ENCODE measurements at regions not wholly inside any gene's neighbourhood (a gene's known extent, or its start where the extent isn't known, plus 50 kb on each side); places are given as distances from the start of the nearest gene placed in this dataset.

DNA sequence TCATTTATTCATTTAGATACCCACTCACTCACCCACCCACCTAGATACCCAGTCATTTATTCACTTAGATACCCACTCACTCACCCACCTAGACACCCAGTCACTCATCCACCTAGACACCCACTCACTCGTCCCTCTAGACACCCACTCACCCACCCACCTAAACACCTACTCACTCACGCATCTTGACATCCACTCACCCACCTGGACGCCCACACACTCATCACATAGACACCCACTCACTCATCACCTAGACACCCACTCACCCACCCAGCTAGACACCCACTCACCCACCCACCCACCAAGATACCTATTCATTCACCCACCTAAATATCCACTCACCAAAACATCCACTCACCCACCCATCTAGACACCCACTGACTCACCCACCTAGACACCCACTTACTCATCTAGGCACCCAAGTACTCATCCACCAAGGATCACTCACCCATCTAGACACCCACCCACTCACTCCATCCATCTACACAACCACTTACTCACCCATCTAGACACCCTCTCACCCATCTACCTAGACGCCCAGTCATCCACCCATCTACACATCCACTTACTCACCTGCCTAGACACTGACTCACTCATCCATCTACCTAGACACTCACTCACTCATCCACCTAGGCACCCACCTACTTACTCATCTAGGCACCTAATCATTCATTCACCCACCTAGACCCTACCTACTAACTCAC is 723.7 kb upstream of the RAB6C start:
- Histone ChIP-seq H3K9me3 (ENCODE audit: control insufficient read depth in 2 of 2, low read length in 2 of 2) (peaks cover 5 to 7% of the 10 kb centered on the region in 2 experiments), H3K4me3 (ENCODE audit: low read depth, low read length) (no peak overlapping the region), H3K27me3 (ENCODE audit: control insufficient read depth, insufficient read depth, low read length) (no peaks in the 10 kb centered on the region), H3K27ac (ENCODE audit: insufficient read depth, low read length, poor library complexity, severe bottlenecking) (no peak overlapping the region), H3K36me3 (ENCODE audit: control insufficient read depth, insufficient read depth, low read length) (no peaks in the 10 kb centered on the region), H3K4me1 (ENCODE audit: control insufficient read depth, insufficient read depth, low read length, poor library complexity, severe bottlenecking) (no peaks in the 10 kb centered on the region)
- no peaks in the 10 kb centered on the region for H3K27me3 Mint-ChIP-seq
- H3K4me1 Mint-ChIP-seq = no peaks in the 10 kb centered on the region
- H3K9me3 Mint-ChIP-seq = peaks cover 3 to 24% (median 7%) of the 10 kb centered on the region in 7 donors
- ATAC-seq (ENCODE audit: low read depth in 2 of 2) = no peak
- no peak overlapping the region for H3K4me3 Mint-ChIP-seq
- H3K36me3 Mint-ChIP-seq = no peaks in the 10 kb centered on the region
- no peak for DNase-seq
- no peak overlapping the region for H3K27ac Mint-ChIP-seq

DNA sequence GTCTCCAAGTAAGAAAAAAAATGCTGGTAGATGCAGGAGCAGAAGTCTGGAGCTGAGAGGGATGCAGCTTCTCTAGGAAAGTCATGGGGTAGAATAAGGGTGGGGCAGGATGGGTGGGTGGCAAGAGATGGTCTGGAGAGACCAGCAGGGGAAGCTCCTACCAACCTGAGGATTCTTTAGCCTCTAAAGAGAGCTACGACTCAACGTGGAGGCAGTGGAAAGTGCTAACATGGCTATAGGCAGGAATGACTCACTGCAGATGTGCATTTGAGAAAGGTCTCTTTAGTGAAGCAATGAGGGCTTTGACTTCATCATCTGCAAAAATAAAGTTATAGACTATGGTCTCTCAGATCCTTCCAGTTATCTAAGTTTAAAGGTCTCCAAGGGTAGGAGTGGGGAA is 722.8 kb upstream of the RAB6C start:
- Histone ChIP-seq H3K36me3 (ENCODE audit: control insufficient read depth, insufficient read depth, low read length) (no peaks in the 10 kb centered on the region), H3K9me3 (ENCODE audit: control insufficient read depth in 2 of 2, low read length in 2 of 2) (peaks cover 5 to 7% of the 10 kb centered on the region in 2 experiments), H3K27ac (ENCODE audit: insufficient read depth, low read length, poor library complexity, severe bottlenecking) (no peak overlapping the region), H3K4me1 (ENCODE audit: control insufficient read depth, insufficient read depth, low read length, poor library complexity, severe bottlenecking) (no peaks in the 10 kb centered on the region), H3K27me3 (ENCODE audit: control insufficient read depth, insufficient read depth, low read length) (no peaks in the 10 kb centered on the region), H3K4me3 (ENCODE audit: low read depth, low read length) (no peak overlapping the region)
- H3K9me3 Mint-ChIP-seq = peaks cover 3 to 24% (median 7%) of the 10 kb centered on the region in 7 donors
- no peak overlapping the region for H3K27ac Mint-ChIP-seq
- no peaks in the 10 kb centered on the region for H3K36me3 Mint-ChIP-seq
- no peaks in the 10 kb centered on the region for H3K27me3 Mint-ChIP-seq
- DNase-seq (no peak), ATAC-seq (ENCODE audit: low read depth in 2 of 2) (no peak)
- no peak overlapping the region for H3K4me3 Mint-ChIP-seq
- H3K4me1 Mint-ChIP-seq = no peaks in the 10 kb centered on the region

DNA sequence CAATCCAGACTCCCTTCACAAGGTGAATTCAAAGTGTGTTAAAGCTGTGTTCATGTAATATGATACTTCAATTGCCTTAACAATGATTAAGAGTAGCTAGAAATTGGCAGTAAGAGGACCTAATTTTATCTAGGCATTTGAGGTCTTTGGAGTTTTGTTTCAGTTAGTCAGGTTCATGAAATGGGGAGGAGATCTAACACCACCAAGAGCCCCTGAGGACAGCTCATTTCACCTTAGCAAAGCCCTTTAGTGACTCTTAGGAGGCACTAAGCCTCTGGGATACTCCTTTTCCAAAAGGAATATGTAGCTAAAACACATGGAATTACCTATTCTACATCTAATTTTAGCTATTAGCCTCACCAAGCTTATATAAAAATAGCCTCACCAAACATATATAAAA is 716.5 kb upstream of the RAB6C start:
- Mint-ChIP-seq H3K9me3 (peaks cover 5 to 24% (median 10%) of the 10 kb centered on the region in 7 donors), H3K36me3 (no peaks in the 10 kb centered on the region), H3K27ac (no peak overlapping the region), H3K4me1 (no peaks in the 10 kb centered on the region), H3K27me3 (no peaks in the 10 kb centered on the region), H3K4me3 (no peak overlapping the region)
- DNase-seq (no peak), ATAC-seq (ENCODE audit: low read depth in 2 of 2) (no peak)
- no peak overlapping the region for H3K27ac ChIP-seq (ENCODE audit: insufficient read depth, low read length, poor library complexity, severe bottlenecking)
- peaks cover 7 to 9% of the 10 kb centered on the region in 2 experiments for H3K9me3 ChIP-seq (ENCODE audit: control insufficient read depth in 2 of 2, low read length in 2 of 2)
- no peaks in the 10 kb centered on the region for H3K4me1 ChIP-seq (ENCODE audit: control insufficient read depth, insufficient read depth, low read length, poor library complexity, severe bottlenecking)
- no peaks in the 10 kb centered on the region for H3K36me3 ChIP-seq (ENCODE audit: control insufficient read depth, insufficient read depth, low read length)
- no peak overlapping the region for H3K4me3 ChIP-seq (ENCODE audit: low read depth, low read length)
- H3K27me3 ChIP-seq (ENCODE audit: control insufficient read depth, insufficient read depth, low read length) = no peaks in the 10 kb centered on the region

DNA sequence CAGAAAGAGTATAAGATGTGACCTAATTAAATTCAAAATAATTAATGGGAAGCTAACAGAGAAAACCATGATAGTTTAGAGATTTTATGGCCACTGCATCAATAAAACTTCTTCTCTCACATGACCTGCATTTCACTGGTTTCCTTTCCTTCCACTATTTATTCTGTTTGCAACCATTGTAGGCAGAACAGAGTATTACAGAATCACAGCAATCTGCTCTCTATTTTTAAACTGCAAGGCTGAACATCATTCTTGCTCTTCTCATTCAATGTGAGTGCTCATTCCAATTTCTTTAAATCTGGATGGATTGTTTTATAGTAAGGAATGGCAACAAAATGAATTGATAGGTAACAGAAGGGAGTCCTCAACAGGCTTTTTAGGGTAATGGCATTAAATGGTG is 715.5 kb upstream of the RAB6C start:
- Histone ChIP-seq H3K27me3 (ENCODE audit: control insufficient read depth, insufficient read depth, low read length) (no peaks in the 10 kb centered on the region), H3K27ac (ENCODE audit: insufficient read depth, low read length, poor library complexity, severe bottlenecking) (no peak overlapping the region), H3K36me3 (ENCODE audit: control insufficient read depth, insufficient read depth, low read length) (no peaks in the 10 kb centered on the region), H3K4me3 (ENCODE audit: low read depth, low read length) (no peak overlapping the region), H3K4me1 (ENCODE audit: control insufficient read depth, insufficient read depth, low read length, poor library complexity, severe bottlenecking) (no peaks in the 10 kb centered on the region), H3K9me3 (ENCODE audit: control insufficient read depth in 2 of 2, low read length in 2 of 2) (peaks cover 7 to 9% of the 10 kb centered on the region in 2 experiments)
- Mint-ChIP-seq H3K36me3 (no peaks in the 10 kb centered on the region), H3K4me3 (no peak overlapping the region), H3K4me1 (no peaks in the 10 kb centered on the region), H3K27ac (no peak overlapping the region), H3K9me3 (peaks cover 3 to 20% (median 7%) of the 10 kb centered on the region in 7 donors), H3K27me3 (no peaks in the 10 kb centered on the region)
- ATAC-seq (ENCODE audit: low read depth in 2 of 2) = no peak
- DNase-seq = no peak

- Mint-ChIP-seq H3K27ac (no peak overlapping the region), H3K4me3 (no peak overlapping the region), H3K27me3 (no peaks in the 10 kb centered on the region), H3K36me3 (no peaks in the 10 kb centered on the region), H3K4me1 (no peaks in the 10 kb centered on the region), H3K9me3 (peaks cover 3 to 14% (median 6%) of the 10 kb centered on the region in 7 donors)
- no peaks in the 10 kb centered on the region for H3K27me3 ChIP-seq (ENCODE audit: control insufficient read depth, insufficient read depth, low read length)
- peaks cover 0 to 4% of the 10 kb centered on the region in 2 experiments for H3K9me3 ChIP-seq (ENCODE audit: control insufficient read depth in 2 of 2, low read length in 2 of 2)
- H3K4me1 ChIP-seq (ENCODE audit: control insufficient read depth, insufficient read depth, low read length, poor library complexity, severe bottlenecking) = no peaks in the 10 kb centered on the region
- no peaks in the 10 kb centered on the region for H3K36me3 ChIP-seq (ENCODE audit: control insufficient read depth, insufficient read depth, low read length)
- DNase-seq (no peak), ATAC-seq (ENCODE audit: low read depth in 2 of 2) (no peak)
- H3K27ac ChIP-seq (ENCODE audit: insufficient read depth, low read length, poor library complexity, severe bottlenecking) = no peak overlapping the region
- no peak overlapping the region for H3K4me3 ChIP-seq (ENCODE audit: low read depth, low read length)
Measured at GRCh38 chr2:129267559-129267958, 711.9 kb upstream of the RAB6C start.

GRCh38 chr2:129273266-129274037 is 706.0 kb upstream of the RAB6C start:
- Mint-ChIP-seq H3K27ac (no peak overlapping the region), H3K27me3 (no peaks in the 10 kb centered on the region), H3K4me3 (no peak overlapping the region)

GRCh38 chr2:129274038-129274415 is 705.4 kb upstream of the RAB6C start:
- Histone ChIP-seq H3K27ac (ENCODE audit: insufficient read depth, low read length, poor library complexity, severe bottlenecking) (no peak overlapping the region), H3K9me3 (ENCODE audit: control insufficient read depth in 2 of 2, low read length in 2 of 2) (no peaks in the 10 kb centered on the region), H3K4me1 (ENCODE audit: control insufficient read depth, insufficient read depth, low read length, poor library complexity, severe bottlenecking) (no peaks in the 10 kb centered on the region), H3K27me3 (ENCODE audit: control insufficient read depth, insufficient read depth, low read length) (no peaks in the 10 kb centered on the region), H3K4me3 (ENCODE audit: low read depth, low read length) (no peak overlapping the region), H3K36me3 (ENCODE audit: control insufficient read depth, insufficient read depth, low read length) (no peaks in the 10 kb centered on the region)
- H3K4me3 Mint-ChIP-seq = no peak overlapping the region
- no peak for DNase-seq
- H3K27ac Mint-ChIP-seq = no peak overlapping the region
- H3K27me3 Mint-ChIP-seq = no peaks in the 10 kb centered on the region
- peaks cover 0 to 14% (median 2%) of the 10 kb centered on the region in 7 donors for H3K9me3 Mint-ChIP-seq
- H3K36me3 Mint-ChIP-seq = no peaks in the 10 kb centered on the region
- H3K4me1 Mint-ChIP-seq = no peaks in the 10 kb centered on the region
- ATAC-seq (ENCODE audit: low read depth in 2 of 2) = peak in 1 of 2 donors; percentile 12

More at GRCh38 chr2:129273266-129274037, 706.0 kb upstream of the RAB6C start:
- H3K9me3 ChIP-seq (ENCODE audit: control insufficient read depth in 2 of 2, low read length in 2 of 2) = no peaks in the 10 kb centered on the region
- no peaks in the 10 kb centered on the region for H3K4me1 ChIP-seq (ENCODE audit: control insufficient read depth, insufficient read depth, low read length, poor library complexity, severe bottlenecking)
- ATAC-seq (ENCODE audit: low read depth in 2 of 2) (no peak), DNase-seq (no peak)
- Mint-ChIP-seq H3K36me3 (no peaks in the 10 kb centered on the region), H3K4me1 (no peaks in the 10 kb centered on the region), H3K9me3 (peaks cover 0 to 11% (median 3%) of the 10 kb centered on the region in 7 donors)
- no peak overlapping the region for H3K27ac ChIP-seq (ENCODE audit: insufficient read depth, low read length, poor library complexity, severe bottlenecking)
- H3K27me3 ChIP-seq (ENCODE audit: control insufficient read depth, insufficient read depth, low read length) = no peaks in the 10 kb centered on the region
- no peak overlapping the region for H3K4me3 ChIP-seq (ENCODE audit: low read depth, low read length)
- H3K36me3 ChIP-seq (ENCODE audit: control insufficient read depth, insufficient read depth, low read length) = no peaks in the 10 kb centered on the region

All from CD4-positive, CD25-positive, alpha-beta regulatory T cell (primary cell).